ENCODE measurements at regions not wholly inside any gene's neighbourhood (a gene's known extent, or its start where the extent isn't known, plus 50 kb on each side); places are given as distances from the start of the nearest gene placed in this dataset.
"Not testable (repeated sequence)": the region's sequence is repeated elsewhere in the genome, so short reads cannot be mapped to it uniquely, and the experiment has no call there.

DNA sequence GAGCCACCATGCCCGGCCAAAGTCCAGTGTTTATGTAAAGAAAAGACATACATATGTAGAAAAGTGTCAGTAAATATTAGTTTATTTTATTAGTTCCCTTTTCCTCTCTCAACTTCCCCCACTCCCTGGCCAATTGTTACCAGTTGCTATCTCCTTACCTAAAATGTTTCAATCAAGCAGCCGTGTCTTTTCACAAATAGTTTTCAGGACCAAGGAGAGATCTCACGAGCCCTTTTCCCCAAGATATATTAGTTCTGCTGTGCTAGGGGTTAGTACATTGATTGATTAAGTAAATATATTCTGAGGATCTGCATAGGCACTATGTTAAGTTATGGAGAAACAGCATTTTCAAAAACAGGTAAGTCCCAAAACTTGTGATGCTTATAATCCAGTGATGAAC, 87.4 kb downstream of the ZIC4 start:
- H3K9ac ChIP-seq (ENCODE audit: low read depth, low read length, poor library complexity, severe bottlenecking) = no peak overlapping the region
- no peak for TF ChIP-seq EZH2phosphoT487 (IDR thresholded peaks at IDR 0.05; ENCODE audit: borderline replicate concordance)
- TF ChIP-seq, protein P1, sequence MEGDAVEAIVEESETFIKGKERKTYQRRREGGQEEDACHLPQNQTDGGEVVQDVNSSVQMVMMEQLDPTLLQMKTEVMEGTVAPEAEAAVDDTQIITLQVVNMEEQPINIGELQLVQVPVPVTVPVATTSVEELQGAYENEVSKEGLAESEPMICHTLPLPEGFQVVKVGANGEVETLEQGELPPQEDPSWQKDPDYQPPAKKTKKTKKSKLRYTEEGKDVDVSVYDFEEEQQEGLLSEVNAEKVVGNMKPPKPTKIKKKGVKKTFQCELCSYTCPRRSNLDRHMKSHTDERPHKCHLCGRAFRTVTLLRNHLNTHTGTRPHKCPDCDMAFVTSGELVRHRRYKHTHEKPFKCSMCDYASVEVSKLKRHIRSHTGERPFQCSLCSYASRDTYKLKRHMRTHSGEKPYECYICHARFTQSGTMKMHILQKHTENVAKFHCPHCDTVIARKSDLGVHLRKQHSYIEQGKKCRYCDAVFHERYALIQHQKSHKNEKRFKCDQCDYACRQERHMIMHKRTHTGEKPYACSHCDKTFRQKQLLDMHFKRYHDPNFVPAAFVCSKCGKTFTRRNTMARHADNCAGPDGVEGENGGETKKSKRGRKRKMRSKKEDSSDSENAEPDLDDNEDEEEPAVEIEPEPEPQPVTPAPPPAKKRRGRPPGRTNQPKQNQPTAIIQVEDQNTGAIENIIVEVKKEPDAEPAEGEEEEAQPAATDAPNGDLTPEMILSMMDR (conservative IDR thresholded peaks at IDR 0.05; ENCODE audit: low read length) = no peak

DNA sequence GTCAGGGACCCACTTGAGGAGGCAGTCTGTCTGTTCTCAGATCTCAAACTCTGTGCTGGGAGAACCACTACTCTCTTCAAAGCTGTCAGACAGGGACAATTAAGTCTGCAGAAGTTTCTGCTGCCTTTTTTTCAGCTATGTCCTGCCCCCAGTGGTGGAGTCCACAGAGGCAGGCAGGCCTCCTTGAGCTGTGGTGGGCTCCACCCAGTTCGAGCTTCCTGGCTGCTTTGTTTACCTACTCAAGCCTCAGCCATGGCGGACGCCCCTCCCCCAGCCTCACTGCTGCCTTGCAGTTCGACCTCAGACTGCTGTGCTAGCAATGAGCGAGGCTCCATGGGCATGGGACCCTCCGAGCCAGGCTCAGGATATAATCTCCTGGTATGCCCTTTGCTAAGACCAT, 89.3 kb downstream of the ZIC4 start:
- H3K4me1 ChIP-seq (ENCODE audit: insufficient read depth, low read length, poor library complexity, severe bottlenecking); H2AFZ ChIP-seq (ENCODE audit: low read length): not testable (repeated sequence)

More for the DNA sequence above, 87.4 kb downstream of the ZIC4 start:
- H3K9me2 ChIP-seq (replicated peaks; ENCODE audit: low read depth, low read length) = no peaks in the 10 kb centered on the region
- H2AFZ ChIP-seq (ENCODE audit: low read length) = no peak overlapping the region
- no peaks in the 10 kb centered on the region for H4K20me1 ChIP-seq (ENCODE audit: insufficient read depth, low read length, poor library complexity, severe bottlenecking)
- H3K4me2 ChIP-seq (ENCODE audit: low read depth, low read length, poor library complexity, severe bottlenecking) = no peak overlapping the region
- H3K4me1 ChIP-seq (ENCODE audit: insufficient read depth, low read length, poor library complexity, severe bottlenecking) = no peaks in the 10 kb centered on the region
- H3K9me3 ChIP-seq (ENCODE audit: insufficient read depth, low read depth, low read length) = no peaks in the 10 kb centered on the region
- H3K36me3 ChIP-seq (ENCODE audit: insufficient read depth, low read length) = no peaks in the 10 kb centered on the region
- H3K27me3 ChIP-seq (ENCODE audit: insufficient read depth, low read length, poor library complexity, severe bottlenecking) = no peaks in the 10 kb centered on the region
- no peaks in the 10 kb centered on the region for H3K79me2 ChIP-seq (ENCODE audit: insufficient read depth, low read length)
- H3F3A ChIP-seq (ENCODE audit: low read depth) = no peaks in the 10 kb centered on the region
- no peak overlapping the region for H3K4me3 ChIP-seq (ENCODE audit: low read length, poor library complexity, severe bottlenecking)

DNA sequence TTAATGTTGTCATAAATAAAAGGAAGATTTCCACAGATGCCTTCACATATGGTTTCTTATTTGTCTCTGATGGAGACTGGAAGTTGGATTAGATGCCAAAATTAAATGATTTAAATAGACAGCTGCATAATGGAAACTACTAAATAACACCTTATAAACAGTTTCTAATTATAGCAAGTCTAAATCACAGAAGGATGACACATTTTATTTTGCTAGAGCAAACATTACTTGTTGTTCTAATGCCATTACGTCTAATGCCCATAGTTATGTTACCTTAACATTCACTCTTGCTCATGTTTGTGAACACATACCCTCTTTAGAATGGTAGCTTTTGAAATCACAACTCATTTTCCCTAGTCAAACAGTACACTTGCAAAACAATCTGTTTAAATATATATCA, 92.8 kb downstream of the ZIC4 start:
- Histone ChIP-seq H3F3A (ENCODE audit: low read depth) (no peaks in the 10 kb centered on the region), H3K4me2 (ENCODE audit: low read depth, low read length, poor library complexity, severe bottlenecking) (no peak overlapping the region), H3K9ac (ENCODE audit: low read depth, low read length, poor library complexity, severe bottlenecking) (no peak overlapping the region), H3K36me3 (ENCODE audit: insufficient read depth, low read length) (no peaks in the 10 kb centered on the region), H3K79me2 (ENCODE audit: insufficient read depth, low read length) (no peaks in the 10 kb centered on the region), H3K4me3 (ENCODE audit: low read length, poor library complexity, severe bottlenecking) (no peak overlapping the region), H4K20me1 (ENCODE audit: insufficient read depth, low read length, poor library complexity, severe bottlenecking) (no peaks in the 10 kb centered on the region), H3K27me3 (ENCODE audit: insufficient read depth, low read length, poor library complexity, severe bottlenecking) (no peaks in the 10 kb centered on the region), H2AFZ (ENCODE audit: low read length) (no peak overlapping the region), H3K9me2 (replicated peaks; ENCODE audit: low read depth, low read length) (no peaks in the 10 kb centered on the region), H3K4me1 (ENCODE audit: insufficient read depth, low read length, poor library complexity, severe bottlenecking) (no peaks in the 10 kb centered on the region), H3K9me3 (ENCODE audit: insufficient read depth, low read depth, low read length) (no peaks in the 10 kb centered on the region)
- TF ChIP-seq, protein P1 (conservative IDR thresholded peaks at IDR 0.05; ENCODE audit: low read length) = no peak
- no peak for TF ChIP-seq EZH2phosphoT487 (IDR thresholded peaks at IDR 0.05; ENCODE audit: borderline replicate concordance)

More for the DNA sequence above, 89.3 kb downstream of the ZIC4 start:
- H3K9ac ChIP-seq (ENCODE audit: low read depth, low read length, poor library complexity, severe bottlenecking); H3K4me2 ChIP-seq (ENCODE audit: low read depth, low read length, poor library complexity, severe bottlenecking); H4K20me1 ChIP-seq (ENCODE audit: insufficient read depth, low read length, poor library complexity, severe bottlenecking); H3K9me2 ChIP-seq (replicated peaks; ENCODE audit: low read depth, low read length); H3K27me3 ChIP-seq (ENCODE audit: insufficient read depth, low read length, poor library complexity, severe bottlenecking); H3K9me3 ChIP-seq (ENCODE audit: insufficient read depth, low read depth, low read length); H3K36me3 ChIP-seq (ENCODE audit: insufficient read depth, low read length); H3F3A ChIP-seq (ENCODE audit: low read depth); H3K4me3 ChIP-seq (ENCODE audit: low read length, poor library complexity, severe bottlenecking); H3K79me2 ChIP-seq (ENCODE audit: insufficient read depth, low read length): not testable (repeated sequence)

DNA sequence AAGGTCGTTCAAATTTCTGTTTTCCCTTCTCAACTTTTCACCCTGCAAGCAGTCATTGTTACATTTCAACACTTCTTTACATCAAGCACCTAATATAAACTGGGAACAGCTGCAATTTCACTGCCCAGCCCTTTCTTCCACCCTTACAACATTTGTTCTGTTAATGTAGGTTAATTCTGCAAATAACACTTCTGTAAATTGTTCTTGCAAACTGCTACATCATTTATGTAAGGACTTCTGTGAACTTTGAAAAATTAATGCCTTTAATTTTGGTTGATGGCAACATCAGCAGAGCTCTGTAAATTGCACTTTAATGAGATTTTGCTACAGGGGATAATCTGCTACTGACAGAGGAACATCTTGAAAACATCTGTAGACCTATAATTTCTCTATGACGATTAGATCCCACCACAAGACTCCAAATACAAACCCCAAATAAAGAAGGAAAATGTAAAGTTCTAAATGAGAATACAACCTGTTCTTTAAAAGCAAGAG, 93.5 kb downstream of the ZIC4 start:
- Histone ChIP-seq H3F3A (ENCODE audit: low read depth) (no peaks in the 10 kb centered on the region), H3K9ac (ENCODE audit: low read depth, low read length, poor library complexity, severe bottlenecking) (no peak overlapping the region), H3K36me3 (ENCODE audit: insufficient read depth, low read length) (no peaks in the 10 kb centered on the region), H3K9me3 (ENCODE audit: insufficient read depth, low read depth, low read length) (no peaks in the 10 kb centered on the region), H4K20me1 (ENCODE audit: insufficient read depth, low read length, poor library complexity, severe bottlenecking) (no peaks in the 10 kb centered on the region), H3K27me3 (ENCODE audit: insufficient read depth, low read length, poor library complexity, severe bottlenecking) (no peaks in the 10 kb centered on the region), H2AFZ (ENCODE audit: low read length) (no peak overlapping the region), H3K4me1 (ENCODE audit: insufficient read depth, low read length, poor library complexity, severe bottlenecking) (no peaks in the 10 kb centered on the region), H3K9me2 (replicated peaks; ENCODE audit: low read depth, low read length) (no peaks in the 10 kb centered on the region), H3K79me2 (ENCODE audit: insufficient read depth, low read length) (no peaks in the 10 kb centered on the region), H3K4me3 (ENCODE audit: low read length, poor library complexity, severe bottlenecking) (no peak overlapping the region), H3K4me2 (ENCODE audit: low read depth, low read length, poor library complexity, severe bottlenecking) (no peak overlapping the region)
- no peak for TF ChIP-seq EZH2phosphoT487 (IDR thresholded peaks at IDR 0.05; ENCODE audit: borderline replicate concordance)
- TF ChIP-seq, protein P1 (conservative IDR thresholded peaks at IDR 0.05; ENCODE audit: low read length) = no peak
